DOHH2 (cell line): ENCODE measurements at regions not wholly inside any gene's neighbourhood (a gene's known extent, or its start where the extent isn't known, plus 50 kb on each side); places are given as distances from the start of the nearest gene placed in this dataset.

Source experiments
- H3F3A ChIP-seq: fragments of 200-600 bp; sonication (generic), shearing (Covaris generic); 2 replicates; pipeline ENCODE4 v1.6.0; 2016; ENCODE audit warnings: antibody characterized with exemption, mild to moderate bottlenecking; ENCODE audit not compliant: control insufficient read depth, insufficient read depth
- H3K27ac ChIP-seq: fragments of 200-600 bp; sonication (generic); 2 replicates; pipeline ENCODE4 v1.5.1; 2014; ENCODE audit warnings: low read depth, mild to moderate bottlenecking, low read length, moderate library complexity
- H3K27me3 ChIP-seq: fragments of 200-600 bp; sonication (generic); 2 replicates; pipeline ENCODE4 v1.6.1; 2014; ENCODE audit warnings: mild to moderate bottlenecking, low read length, mixed read lengths; ENCODE audit not compliant: control insufficient read depth
- H3K36me3 ChIP-seq: fragments of 200-600 bp; sonication (generic); 2 replicates; pipeline ENCODE4 v1.6.1; 2014; ENCODE audit warnings: mild to moderate bottlenecking, low read length, moderate library complexity, mixed read lengths; ENCODE audit not compliant: control insufficient read depth
- H3K4me1 ChIP-seq: fragments of 200-600 bp; sonication (generic); 2 replicates; pipeline ENCODE4 v1.6.1; 2014; ENCODE audit warnings: mild to moderate bottlenecking, low read length, mixed read lengths; ENCODE audit not compliant: control insufficient read depth
- H3K4me2 ChIP-seq: fragments of 200-600 bp; sonication (generic); 2 replicates; pipeline ENCODE4 v1.6.0; 2014; ENCODE audit warnings: mild to moderate bottlenecking, low read length, moderate library complexity
- H3K4me3 ChIP-seq: fragments of 200-600 bp; sonication (generic); 2 replicates; pipeline ENCODE4 v1.5.1; 2014; ENCODE audit warnings: mild to moderate bottlenecking, low read length, mixed read lengths
- H3K79me2 ChIP-seq: fragments of 200-600 bp; sonication (generic); 2 replicates; pipeline ENCODE4 v1.6.1; 2014; ENCODE audit warnings: mild to moderate bottlenecking, low read length, mixed read lengths; ENCODE audit not compliant: control insufficient read depth
- H3K9me2 ChIP-seq: fragments of 200-600 bp; sonication (generic); replicated peaks from 2 replicates; pipeline ENCODE4 v1.6.1; 2014; ENCODE audit warnings: mild to moderate bottlenecking, low read length, mixed read lengths; ENCODE audit not compliant: control insufficient read depth
- H3K9me3 ChIP-seq: fragments of 200-600 bp; sonication (generic); 2 replicates; pipeline ENCODE4 v1.6.1; 2014; ENCODE audit warnings: antibody characterized with exemption, low read length, mixed read lengths; ENCODE audit not compliant: control insufficient read depth, insufficient read depth
- H4K20me1 ChIP-seq: fragments of 200-600 bp; sonication (generic); 2 replicates; pipeline ENCODE4 v1.6.0; 2014; ENCODE audit warnings: low read depth, mild to moderate bottlenecking, antibody characterized with exemption, low read length, moderate library complexity; ENCODE audit not compliant: control insufficient read depth, insufficient read depth
- CTCF ChIP-seq: fragments of 200-600 bp; sonication (generic); IDR thresholded peaks from one replicate; pipeline ENCODE4 v1.5.1; 2014; ENCODE audit warnings: antibody characterized with exemption, mild to moderate bottlenecking, low read depth, low read length; ENCODE audit not compliant: poor library complexity, severe bottlenecking
- EZH2phosphoT487 ChIP-seq: fragments of 200-600 bp; sonication (generic); IDR thresholded peaks from 2 replicates; pipeline ENCODE4 v1.6.1; 2017; ENCODE audit warnings: borderline replicate concordance, mild to moderate bottlenecking, antibody characterized with exemption, low read length, moderate library complexity, mixed read lengths

- no peaks in the 10 kb centered on the region for H4K20me1 ChIP-seq
- H3K27ac ChIP-seq, result no peak overlapping the region
- H3K27me3 ChIP-seq, result no peaks in the 10 kb centered on the region
- H3F3A ChIP-seq, result no peaks in the 10 kb centered on the region
- no peak for TF ChIP-seq CTCF
- TF ChIP-seq EZH2phosphoT487, result no peak
- no peaks in the 10 kb centered on the region for H3K79me2 ChIP-seq
- H3K9me3 ChIP-seq, result no peaks in the 10 kb centered on the region
- no peaks in the 10 kb centered on the region for H3K4me1 ChIP-seq
- no peak overlapping the region for H3K4me2 ChIP-seq
- H3K9me2 ChIP-seq, result no peaks in the 10 kb centered on the region
- H3K36me3 ChIP-seq, result no peaks in the 10 kb centered on the region
- H3K4me3 ChIP-seq, result no peak overlapping the region
These were observed 319.4 kb upstream of the POU1F1 start for GRCh38 chr3:87595798-87596197.

DNA sequence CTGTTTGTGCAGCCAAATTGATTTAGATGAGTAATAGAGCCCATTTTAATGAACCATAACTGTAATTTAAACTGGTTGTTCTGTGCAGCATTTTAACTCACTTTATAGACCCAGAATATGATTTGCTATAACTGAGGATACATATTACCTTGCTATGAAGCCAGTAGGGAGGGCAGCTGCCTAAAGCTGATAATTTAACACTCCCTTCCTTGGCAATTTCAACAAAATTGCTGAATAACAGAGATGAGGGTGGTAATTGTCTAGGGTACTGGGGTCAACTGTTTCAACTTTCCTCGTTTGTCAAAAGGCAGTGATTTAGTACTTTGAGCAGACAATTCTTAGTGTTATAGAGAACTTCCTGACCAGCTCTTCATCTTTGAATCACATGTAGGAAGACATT, 304.9 kb upstream of the POU1F1 start:
- Histone ChIP-seq H3K4me2 (no peak overlapping the region), H3K4me3 (no peak overlapping the region), H3K9me2 (no peaks in the 10 kb centered on the region), H3K27me3 (no peaks in the 10 kb centered on the region), H3K27ac (no peak overlapping the region), H3K4me1 (no peaks in the 10 kb centered on the region), H3K36me3 (no peaks in the 10 kb centered on the region), H3K79me2 (no peaks in the 10 kb centered on the region), H4K20me1 (no peaks in the 10 kb centered on the region), H3K9me3 (no peaks in the 10 kb centered on the region), H3F3A (no peaks in the 10 kb centered on the region)
- TF ChIP-seq EZH2phosphoT487 (no peak), CTCF (no peak)

GRCh38 chr3:87576752-87577151, 300.4 kb upstream of the POU1F1 start:
- Histone ChIP-seq H3F3A (no peaks in the 10 kb centered on the region), H3K4me3 (no peak overlapping the region)
- no peak for TF ChIP-seq CTCF
- TF ChIP-seq EZH2phosphoT487, result no peak

GRCh38 chr3:87575550-87575949, 299.2 kb upstream of the POU1F1 start:
- H3K9me2 ChIP-seq, result no peaks in the 10 kb centered on the region
- H3K27ac ChIP-seq, result no peak overlapping the region
- H3K27me3 ChIP-seq, result no peaks in the 10 kb centered on the region
- H3K4me3 ChIP-seq, result no peak overlapping the region
- H3F3A ChIP-seq, result no peaks in the 10 kb centered on the region
- no peaks in the 10 kb centered on the region for H3K9me3 ChIP-seq
- H3K36me3 ChIP-seq, result no peaks in the 10 kb centered on the region
- TF ChIP-seq CTCF (no peak), EZH2phosphoT487 (no peak)
- H3K79me2 ChIP-seq, result no peaks in the 10 kb centered on the region
- H4K20me1 ChIP-seq, result no peaks in the 10 kb centered on the region
- H3K4me1 ChIP-seq, result no peaks in the 10 kb centered on the region
- no peak overlapping the region for H3K4me2 ChIP-seq

More at GRCh38 chr3:87576752-87577151, 300.4 kb upstream of the POU1F1 start:
- no peaks in the 10 kb centered on the region for H3K9me2 ChIP-seq
- no peak overlapping the region for H3K4me2 ChIP-seq
- H4K20me1 ChIP-seq, result no peaks in the 10 kb centered on the region
- no peaks in the 10 kb centered on the region for H3K36me3 ChIP-seq
- H3K4me1 ChIP-seq, result no peaks in the 10 kb centered on the region
- no peak overlapping the region for H3K27ac ChIP-seq
- H3K79me2 ChIP-seq, result no peaks in the 10 kb centered on the region
- no peaks in the 10 kb centered on the region for H3K9me3 ChIP-seq
- no peaks in the 10 kb centered on the region for H3K27me3 ChIP-seq
